Thoracic aorta (tissue), 2 donors: ENCODE measurements at regions not wholly inside any gene's neighbourhood (a gene's known extent, or its start where the extent isn't known, plus 50 kb on each side); places are given as distances from the start of the nearest gene placed in this dataset.

ENCODE experiments used
- ATAC-seq: fragments of 150-250 bp; one replicate; pipeline ENCODE4 v1.8.0; 2017; ENCODE audit warnings: low read depth; ENCODE audit not compliant: insufficient number of reproducible peaks, low FRiP score
- DNase-seq: peaks from one replicate; pipeline ENCODE4 v3.0.0-alpha.2; 2020; ENCODE audit warnings: low spot score
- H3K27ac ChIP-seq, 2 donors: fragments of 200-600 bp; sonication (generic); 1 replicate in 1 of 2; 2 replicates in 1 of 2; pipeline ENCODE4 v1.5.1; 2016; ENCODE audit warnings: mild to moderate bottlenecking in 2 of 2, moderate library complexity in 2 of 2
- H3K27me3 ChIP-seq: fragments of 200-600 bp; sonication (generic); replicated peaks from 2 replicates; pipeline ENCODE4 v1.6.0; 2016; ENCODE audit warnings: mild to moderate bottlenecking; ENCODE audit not compliant: insufficient read depth
- H3K36me3 ChIP-seq: fragments of 200-600 bp; sonication (generic); one replicate; pipeline ENCODE4 v1.5.1; 2016
- H3K4me1 ChIP-seq, 2 donors: fragments of 200-600 bp; sonication (generic); 1 replicate in 1 of 2; 2 replicates in 1 of 2; pipeline versions ENCODE4 v1.5.1 to v1.6.0; 2016; ENCODE audit warnings: low read depth in 2 of 2, mild to moderate bottlenecking in 1 of 2; ENCODE audit not compliant: control insufficient read depth in 1 of 2
- H3K4me3 ChIP-seq: fragments of 200-600 bp; sonication (generic); 2 replicates; pipeline ENCODE4 v1.5.1; 2016; ENCODE audit warnings: mild to moderate bottlenecking
- H3K9me3 ChIP-seq: fragments of 200-600 bp; sonication (generic); 2 replicates; pipeline ENCODE4 v1.5.1; 2016
- CTCF ChIP-seq: fragments of 200-600 bp; sonication (generic); IDR thresholded peaks from one replicate; pipeline ENCODE4 v1.5.1; 2019; ENCODE audit warnings: antibody characterized with exemption

DNA sequence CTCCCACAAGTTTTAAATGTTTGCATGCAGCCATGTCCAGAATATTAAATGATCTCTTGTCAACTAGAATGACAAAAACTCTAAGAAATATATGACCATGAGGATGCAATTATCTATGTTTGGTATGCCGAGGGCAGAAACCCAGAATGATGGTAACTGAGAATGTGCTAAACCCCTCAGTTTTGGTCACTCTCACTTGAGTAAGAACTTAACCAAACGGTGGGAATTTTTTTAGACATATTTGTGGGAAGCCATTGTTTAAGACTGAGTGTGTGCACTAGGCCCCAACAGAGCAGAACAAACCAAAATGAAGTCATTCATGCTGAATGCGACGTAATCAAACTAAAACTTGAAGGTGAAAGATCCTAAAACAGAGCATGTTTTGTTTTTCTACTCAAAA is 1927.9 kb upstream of the SEL1L start:
- no peak for ATAC-seq
- no peaks in the 10 kb centered on the region for H3K4me1 ChIP-seq
- no peak for DNase-seq
- no peaks in the 10 kb centered on the region for H3K36me3 ChIP-seq
- no peak for TF ChIP-seq CTCF
- no peak overlapping the region for H3K4me3 ChIP-seq
- H3K27ac ChIP-seq = no peak overlapping the region
- no peaks in the 10 kb centered on the region for H3K27me3 ChIP-seq
- no peaks in the 10 kb centered on the region for H3K9me3 ChIP-seq

DNA sequence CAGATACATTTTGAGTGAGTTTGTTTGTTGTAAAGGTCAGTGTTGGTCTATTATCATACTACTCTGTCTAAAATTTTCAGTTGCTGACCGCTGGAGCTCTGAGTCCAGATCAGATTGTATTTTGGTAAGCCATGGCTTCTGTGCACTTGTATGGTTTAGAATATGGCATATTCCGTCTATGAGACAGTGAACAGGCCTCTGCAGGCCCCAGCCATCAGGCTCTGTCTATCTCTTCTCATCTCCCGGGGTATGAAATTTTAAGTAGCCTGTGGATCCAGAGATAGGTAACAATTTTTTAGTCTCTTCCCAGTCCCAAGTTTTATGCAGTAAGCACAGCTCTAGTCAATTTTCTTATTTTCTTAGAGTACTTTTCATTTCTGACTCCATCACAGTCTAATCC is 1929.1 kb upstream of the SEL1L start:
- no peaks in the 10 kb centered on the region for H3K9me3 ChIP-seq
- H3K36me3 ChIP-seq = no peaks in the 10 kb centered on the region
- H3K4me3 ChIP-seq = no peak overlapping the region
- H3K4me1 ChIP-seq = no peaks in the 10 kb centered on the region
- H3K27me3 ChIP-seq = no peaks in the 10 kb centered on the region
- ATAC-seq (no peak), DNase-seq (no peak)
- TF ChIP-seq CTCF = no peak
- H3K27ac ChIP-seq = no peak overlapping the region

DNA sequence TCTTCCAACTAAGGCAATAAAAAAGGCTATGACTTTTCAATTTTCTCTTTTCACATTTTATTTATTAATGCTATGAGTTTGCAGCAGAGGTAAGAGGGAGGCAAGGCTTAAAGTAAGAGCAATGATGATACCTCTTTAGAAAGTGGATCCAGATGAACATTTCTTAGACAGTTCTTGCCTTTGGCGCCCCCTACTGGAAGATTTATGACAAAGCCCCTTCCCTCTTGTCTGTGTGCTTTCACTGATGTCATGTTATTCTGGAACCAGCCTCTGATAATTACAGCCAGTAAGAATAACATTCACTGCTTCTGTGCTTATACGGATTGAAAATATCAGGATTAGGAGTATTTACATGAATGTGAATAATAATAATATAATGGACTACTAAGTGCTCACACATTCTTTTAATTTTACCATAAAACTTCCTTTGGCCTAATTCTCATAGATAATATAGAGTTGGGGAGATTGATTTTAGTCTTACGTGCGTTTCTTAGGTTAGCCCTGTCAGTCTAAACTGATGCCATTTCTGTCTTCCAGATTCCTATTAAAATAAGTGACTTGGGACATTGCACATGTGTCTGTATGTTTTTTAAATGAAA is 1929.9 kb upstream of the SEL1L start:
- H3K9me3 ChIP-seq = no peaks in the 10 kb centered on the region
- peak; percentile 49 for TF ChIP-seq CTCF
- no peaks in the 10 kb centered on the region for H3K4me1 ChIP-seq
- H3K4me3 ChIP-seq = no peak overlapping the region
- no peak for ATAC-seq
- H3K36me3 ChIP-seq = no peaks in the 10 kb centered on the region
- no peak for DNase-seq
- H3K27ac ChIP-seq = no peak overlapping the region
- no peaks in the 10 kb centered on the region for H3K27me3 ChIP-seq

- no peak for TF ChIP-seq CTCF
Measured at GRCh38 chr14:83467811-83468210, 1934.2 kb upstream of the SEL1L start.

DNA sequence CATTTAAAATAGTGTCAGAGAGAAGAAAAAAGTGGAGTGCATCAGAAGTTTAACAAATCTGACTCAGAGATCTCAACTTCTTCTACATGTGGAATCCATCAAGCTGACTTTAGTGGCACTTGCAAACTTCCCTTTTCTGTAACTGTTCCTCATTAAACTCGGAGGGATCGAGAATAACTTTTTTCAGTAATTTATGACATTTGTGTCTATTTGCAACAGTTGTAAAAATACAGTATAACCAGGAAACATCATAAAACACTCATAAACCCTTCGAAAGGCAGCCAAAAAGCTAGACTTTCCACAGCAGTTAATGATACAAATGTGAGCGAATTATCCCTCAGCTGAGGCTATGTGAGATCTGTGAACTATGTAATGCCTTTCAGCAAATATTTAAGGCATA is 1936.8 kb upstream of the SEL1L start:
- H3K9me3 ChIP-seq = no peaks in the 10 kb centered on the region
- no peaks in the 10 kb centered on the region for H3K27me3 ChIP-seq
- no peak overlapping the region for H3K27ac ChIP-seq
- H3K4me1 ChIP-seq = no peaks in the 10 kb centered on the region
- no peak for TF ChIP-seq CTCF
- DNase-seq (no peak), ATAC-seq (no peak)
- no peak overlapping the region for H3K4me3 ChIP-seq
- no peaks in the 10 kb centered on the region for H3K36me3 ChIP-seq

More at GRCh38 chr14:83467811-83468210, 1934.2 kb upstream of the SEL1L start:
- Histone ChIP-seq H3K4me1 (no peaks in the 10 kb centered on the region), H3K9me3 (no peaks in the 10 kb centered on the region), H3K4me3 (no peak overlapping the region), H3K27me3 (no peaks in the 10 kb centered on the region), H3K27ac (no peak overlapping the region), H3K36me3 (no peaks in the 10 kb centered on the region)
- ATAC-seq (no peak), DNase-seq (no peak)
